HUES6 (cell line): ENCODE measurements at regions not wholly inside any gene's neighbourhood (a gene's known extent, or its start where the extent isn't known, plus 50 kb on each side); places are given as distances from the start of the nearest gene placed in this dataset.
A peak's percentile ranks its signal among the peaks of the same experiment; 100 is the strongest.
"Not testable (repeated sequence)": the region's sequence is repeated elsewhere in the genome, so short reads cannot be mapped to it uniquely, and the experiment has no call there.

Experiments used
- H3K27ac ChIP-seq: 2 replicates; pipeline ENCODE4 v1.7.0; 2013; ENCODE audit warnings: low read depth, mild to moderate bottlenecking, low read length, inconsistent platforms
- H3K27me3 ChIP-seq: 2 replicates; pipeline ENCODE4 v1.6.1; 2013; ENCODE audit warnings: low read length; ENCODE audit not compliant: control insufficient read depth, insufficient read depth
- H3K36me3 ChIP-seq: 2 replicates; pipeline ENCODE4 v1.6.1; 2013; ENCODE audit warnings: low read length; ENCODE audit not compliant: control insufficient read depth, insufficient read depth
- H3K4me1 ChIP-seq: 2 replicates; pipeline ENCODE4 v1.6.1; 2013; ENCODE audit warnings: low read length; ENCODE audit not compliant: control insufficient read depth, insufficient read depth
- H3K4me3 ChIP-seq: 2 replicates; pipeline ENCODE4 v1.5.1; 2013; ENCODE audit warnings: low read depth, low read length
- H3K9ac ChIP-seq: one replicate; pipeline ENCODE4 v1.6.1; 2013; ENCODE audit warnings: mild to moderate bottlenecking, low read length
- H3K9me3 ChIP-seq: 2 replicates; pipeline ENCODE4 v1.6.1; 2013; ENCODE audit warnings: low read depth, low read length; ENCODE audit not compliant: control insufficient read depth, insufficient read depth

GRCh38 chrX:7596822-7597221 is 246.1 kb upstream of the VCX start:
- no peak overlapping the region for H3K9ac ChIP-seq
- peaks cover 5% of the 10 kb centered on the region for H3K9me3 ChIP-seq
- H3K4me3 ChIP-seq, result no peak overlapping the region
- H3K4me1 ChIP-seq, result no peaks in the 10 kb centered on the region; the same call in 1 of the 2 replicates
- H3K27ac ChIP-seq, result no peak overlapping the region
- no peaks in the 10 kb centered on the region for H3K27me3 ChIP-seq
- no peaks in the 10 kb centered on the region for H3K36me3 ChIP-seq

- Histone ChIP-seq H3K9ac (peak overlapping the region; percentile 75), H3K4me3 (peak overlapping the region; percentile 54)
These were observed 249.6 kb upstream of the VCX start for GRCh38 chrX:7593370-7593769.

GRCh38 chrX:7586126-7586525 is 256.8 kb upstream of the VCX start:
- H3K9me3 ChIP-seq, result no peaks in the 10 kb centered on the region
- H3K27ac ChIP-seq, result no peak overlapping the region
- H3K4me1 ChIP-seq, result no peaks in the 10 kb centered on the region
- H3K36me3 ChIP-seq, result no peaks in the 10 kb centered on the region
- H3K9ac ChIP-seq, result no peak overlapping the region
- H3K27me3 ChIP-seq, result no peaks in the 10 kb centered on the region
- H3K4me3 ChIP-seq, result no peak overlapping the region

More at GRCh38 chrX:7593370-7593769, 249.6 kb upstream of the VCX start:
- not testable (repeated sequence) for H3K27me3 ChIP-seq, H3K4me1 ChIP-seq, H3K9me3 ChIP-seq, H3K36me3 ChIP-seq
- peak overlapping the region; percentile 79; the same call in 1 of the 2 replicates for H3K27ac ChIP-seq

GRCh38 chrX:7582191-7582590 is 260.8 kb upstream of the VCX start:
- H3K9ac ChIP-seq, result no peak overlapping the region
- no peaks in the 10 kb centered on the region for H3K27me3 ChIP-seq
- H3K27ac ChIP-seq, result no peak overlapping the region
- H3K9me3 ChIP-seq, result no peaks in the 10 kb centered on the region
- H3K36me3 ChIP-seq, result no peaks in the 10 kb centered on the region
- H3K4me1 ChIP-seq, result no peaks in the 10 kb centered on the region
- H3K4me3 ChIP-seq, result no peak overlapping the region

GRCh38 chrX:7580127-7580526 is 262.8 kb upstream of the VCX start:
- no peak overlapping the region for H3K4me3 ChIP-seq
- H3K4me1 ChIP-seq, result no peaks in the 10 kb centered on the region
- H3K27ac ChIP-seq, result no peak overlapping the region
- 0 out of 2 replicates have a peak, but pooled peaks cover 3% of the 10 kb centered on the region for H3K27me3 ChIP-seq
- H3K36me3 ChIP-seq, result no peaks in the 10 kb centered on the region
- H3K9me3 ChIP-seq, result no peaks in the 10 kb centered on the region
- no peak overlapping the region for H3K9ac ChIP-seq

- Histone ChIP-seq H3K4me1 (no peaks in the 10 kb centered on the region), H3K27ac (no peak overlapping the region), H3K4me3 (no peak overlapping the region), H3K9ac (no peak overlapping the region), H3K9me3 (no peaks in the 10 kb centered on the region), H3K36me3 (no peaks in the 10 kb centered on the region), H3K27me3 (0 out of 2 replicates have a peak, but pooled peaks cover 3% of the 10 kb centered on the region)
These were observed 268.6 kb upstream of the VCX start for GRCh38 chrX:7574325-7574724.

- H3K4me3 ChIP-seq, result no peak overlapping the region
- H3K9ac ChIP-seq, result no peak overlapping the region
- no peaks in the 10 kb centered on the region for H3K9me3 ChIP-seq
- H3K36me3 ChIP-seq, result no peaks in the 10 kb centered on the region
- no peaks in the 10 kb centered on the region for H3K27me3 ChIP-seq
- no peaks in the 10 kb centered on the region for H3K4me1 ChIP-seq
- H3K27ac ChIP-seq, result no peak overlapping the region
These were observed 272.4 kb upstream of the VCX start for GRCh38 chrX:7570432-7571029.

GRCh38 chrX:7568597-7568996 is 274.4 kb upstream of the VCX start:
- Histone ChIP-seq H3K4me1 (no peaks in the 10 kb centered on the region), H3K36me3 (no peaks in the 10 kb centered on the region), H3K27me3 (no peaks in the 10 kb centered on the region), H3K9me3 (no peaks in the 10 kb centered on the region), H3K27ac (no peak overlapping the region), H3K4me3 (no peak overlapping the region), H3K9ac (no peak overlapping the region)

- Histone ChIP-seq H3K27ac (no peak overlapping the region), H3K9me3 (no peaks in the 10 kb centered on the region), H3K9ac (no peak overlapping the region), H3K4me1 (no peaks in the 10 kb centered on the region), H3K4me3 (no peak overlapping the region), H3K36me3 (no peaks in the 10 kb centered on the region), H3K27me3 (no peaks in the 10 kb centered on the region)
These were observed 274.8 kb upstream of the VCX start for GRCh38 chrX:7568130-7568529.

GRCh38 chrX:7552760-7553159 is 290.2 kb upstream of the VCX start:
- H3K9me3 ChIP-seq, result no peaks in the 10 kb centered on the region
- peaks cover 5% of the 10 kb centered on the region; the same call in 1 of the 2 replicates for H3K27me3 ChIP-seq
- H3K27ac ChIP-seq, result no peak overlapping the region
- no peak overlapping the region for H3K9ac ChIP-seq
- no peaks in the 10 kb centered on the region for H3K4me1 ChIP-seq
- no peaks in the 10 kb centered on the region for H3K36me3 ChIP-seq
- no peak overlapping the region for H3K4me3 ChIP-seq

- no peak overlapping the region for H3K4me3 ChIP-seq
- H3K4me1 ChIP-seq, result 0 out of 2 replicates have a peak, but pooled peaks cover 2% of the 10 kb centered on the region
- no peaks in the 10 kb centered on the region for H3K36me3 ChIP-seq
- no peak overlapping the region for H3K9ac ChIP-seq
- H3K9me3 ChIP-seq, result no peaks in the 10 kb centered on the region
- H3K27me3 ChIP-seq, result no peaks in the 10 kb centered on the region
- no peak overlapping the region for H3K27ac ChIP-seq
These were observed 296.4 kb upstream of the VCX start for GRCh38 chrX:7546551-7547080.
